DMS153 treated with DMSO at 0.1 percent for 48 hours (cell line): ENCODE measurements at regions not wholly inside any gene's neighbourhood (a gene's known extent, or its start where the extent isn't known, plus 50 kb on each side); places are given as distances from the start of the nearest gene placed in this dataset.

Experiments used
- DNase-seq: peaks from one replicate; lab custom pipeline; 2025; ENCODE audit not compliant: unreplicated experiment; lab: John Stamatoyannopoulos, UW

- DNase-seq, result no peak
Measured at GRCh38 chr18:45478889-45479288, 136.4 kb upstream of the SLC14A2 start.

- DNase-seq, result no peak
Measured at GRCh38 chr18:45480219-45481015, 134.9 kb upstream of the SLC14A2 start.

- DNase-seq, result no peak
Measured at GRCh38 chr18:45481821-45482220, 133.5 kb upstream of the SLC14A2 start.

GRCh38 chr18:45482286-45482685 lies 133.0 kb upstream of the SLC14A2 start:
- DNase-seq, result no peak

GRCh38 chr18:45487581-45487980 lies 127.7 kb upstream of the SLC14A2 start:
- DNase-seq, result no peak

GRCh38 chr18:45488645-45489044 lies 126.6 kb upstream of the SLC14A2 start:
- no peak for DNase-seq

- DNase-seq, result no peak
Measured at GRCh38 chr18:45493830-45494229, 121.4 kb upstream of the SLC14A2 start.

GRCh38 chr18:45494811-45495210 lies 120.5 kb upstream of the SLC14A2 start:
- DNase-seq, result no peak

- no peak for DNase-seq
Measured at GRCh38 chr18:45496741-45497140, 118.5 kb upstream of the SLC14A2 start.

GRCh38 chr18:45497595-45498286 lies 117.5 kb upstream of the SLC14A2 start:
- DNase-seq, result no peak

GRCh38 chr18:45498287-45498658 lies 117.0 kb upstream of the SLC14A2 start:
- no peak for DNase-seq

- DNase-seq, result no peak
Measured at GRCh38 chr18:45503990-45504389, 111.3 kb upstream of the SLC14A2 start.

GRCh38 chr18:45505497-45506206 lies 109.6 kb upstream of the SLC14A2 start:
- DNase-seq, result no peak

- DNase-seq, result no peak
Measured at GRCh38 chr18:45506951-45507350, 108.3 kb upstream of the SLC14A2 start.

GRCh38 chr18:45509535-45509934 lies 105.7 kb upstream of the SLC14A2 start:
- no peak for DNase-seq

- no peak for DNase-seq
Measured at GRCh38 chr18:45510656-45511055, 104.6 kb upstream of the SLC14A2 start.

- no peak for DNase-seq
Measured at GRCh38 chr18:45512363-45512953, 102.8 kb upstream of the SLC14A2 start.

- DNase-seq, result no peak
Measured at GRCh38 chr18:45517181-45517741, 98.0 kb upstream of the SLC14A2 start.

- no peak for DNase-seq
Measured at GRCh38 chr18:45518311-45519155, 96.7 kb upstream of the SLC14A2 start.
